ENCODE measurements at regions not wholly inside any gene's neighbourhood (a gene's known extent, or its start where the extent isn't known, plus 50 kb on each side); places are given as distances from the start of the nearest gene placed in this dataset.

DNA sequence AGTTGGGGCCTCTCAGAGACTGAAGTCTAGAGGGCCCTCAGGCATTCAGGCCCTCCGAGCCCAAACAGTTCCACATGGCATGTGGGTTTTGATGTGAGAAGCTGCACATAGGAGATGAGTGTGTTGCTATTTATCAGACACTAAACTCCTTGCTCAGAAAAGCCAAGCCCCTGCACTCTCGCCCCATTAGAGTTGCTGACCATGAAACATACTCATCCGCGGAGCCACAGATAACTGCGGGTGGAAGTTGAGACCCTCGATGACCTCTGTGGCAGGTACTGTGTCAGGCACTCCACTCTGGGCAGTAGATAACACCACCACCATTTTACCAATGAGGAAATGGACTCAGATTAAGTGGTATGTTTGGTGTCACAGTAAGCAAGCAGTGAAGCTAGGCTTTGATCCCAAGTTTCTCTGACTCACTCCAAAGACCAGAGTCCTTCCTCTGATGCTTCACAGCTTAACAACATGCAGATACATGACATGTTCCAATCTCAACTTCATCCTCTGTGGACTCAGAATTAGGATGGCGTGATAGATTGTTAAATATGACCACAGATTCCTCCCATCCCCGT lies 202.1 kb downstream of the ADAMTS15 start:
- TF ChIP-seq, protein P1, sequence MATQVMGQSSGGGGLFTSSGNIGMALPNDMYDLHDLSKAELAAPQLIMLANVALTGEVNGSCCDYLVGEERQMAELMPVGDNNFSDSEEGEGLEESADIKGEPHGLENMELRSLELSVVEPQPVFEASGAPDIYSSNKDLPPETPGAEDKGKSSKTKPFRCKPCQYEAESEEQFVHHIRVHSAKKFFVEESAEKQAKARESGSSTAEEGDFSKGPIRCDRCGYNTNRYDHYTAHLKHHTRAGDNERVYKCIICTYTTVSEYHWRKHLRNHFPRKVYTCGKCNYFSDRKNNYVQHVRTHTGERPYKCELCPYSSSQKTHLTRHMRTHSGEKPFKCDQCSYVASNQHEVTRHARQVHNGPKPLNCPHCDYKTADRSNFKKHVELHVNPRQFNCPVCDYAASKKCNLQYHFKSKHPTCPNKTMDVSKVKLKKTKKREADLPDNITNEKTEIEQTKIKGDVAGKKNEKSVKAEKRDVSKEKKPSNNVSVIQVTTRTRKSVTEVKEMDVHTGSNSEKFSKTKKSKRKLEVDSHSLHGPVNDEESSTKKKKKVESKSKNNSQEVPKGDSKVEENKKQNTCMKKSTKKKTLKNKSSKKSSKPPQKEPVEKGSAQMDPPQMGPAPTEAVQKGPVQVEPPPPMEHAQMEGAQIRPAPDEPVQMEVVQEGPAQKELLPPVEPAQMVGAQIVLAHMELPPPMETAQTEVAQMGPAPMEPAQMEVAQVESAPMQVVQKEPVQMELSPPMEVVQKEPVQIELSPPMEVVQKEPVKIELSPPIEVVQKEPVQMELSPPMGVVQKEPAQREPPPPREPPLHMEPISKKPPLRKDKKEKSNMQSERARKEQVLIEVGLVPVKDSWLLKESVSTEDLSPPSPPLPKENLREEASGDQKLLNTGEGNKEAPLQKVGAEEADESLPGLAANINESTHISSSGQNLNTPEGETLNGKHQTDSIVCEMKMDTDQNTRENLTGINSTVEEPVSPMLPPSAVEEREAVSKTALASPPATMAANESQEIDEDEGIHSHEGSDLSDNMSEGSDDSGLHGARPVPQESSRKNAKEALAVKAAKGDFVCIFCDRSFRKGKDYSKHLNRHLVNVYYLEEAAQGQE (IDR thresholded peaks at IDR 0.05; ENCODE audit: insufficient read depth in 1 of 2, low read depth in 2 of 2, low read length in 2 of 2): no peak
- TF ChIP-seq POLR2AphosphoS5 (IDR thresholded peaks at IDR 0.05; ENCODE audit: low read depth, low read length) (no peak), TAF1 (IDR thresholded peaks at IDR 0.05; ENCODE audit: borderline replicate concordance, insufficient read depth, low read length) (no peak), SIN3A (IDR thresholded peaks at IDR 0.05; ENCODE audit: borderline replicate concordance, insufficient read depth, low read length) (no peak)

Measured in PFSK-1 (cell line).